H1 (cell line): ENCODE measurements at regions not wholly inside any gene's neighbourhood (a gene's known extent, or its start where the extent isn't known, plus 50 kb on each side); places are given as distances from the start of the nearest gene placed in this dataset.

Experiments used
- CHD1 ChIP-seq: IDR thresholded peaks from 2 replicates; pipeline ENCODE4 v1.6.1; 2012; ENCODE audit warnings: low read depth, low read length, improper control_type of control experiment
- CTCF ChIP-seq, 3 experiments: IDR thresholded peaks; 1 replicate in 2 of 3; 2 replicates in 1 of 3; pipeline versions ENCODE4 v1.5.1 to v1.6.1; 2011; ENCODE audit warnings: low read length in 3 of 3, mild to moderate bottlenecking in 3 of 3, inconsistent platforms in 2 of 3, low read depth in 1 of 3, moderate library complexity in 1 of 3; ENCODE audit not compliant: insufficient read depth in 1 of 3; ENCODE audit errors: control extremely low read depth in 1 of 3
- EGR1 ChIP-seq: IDR thresholded peaks from 2 replicates; pipeline ENCODE4 v1.6.1; 2011; ENCODE audit warnings: low read depth, low read length, borderline replicate concordance
- FOSL1 ChIP-seq: IDR thresholded peaks from 2 replicates; pipeline ENCODE4 v1.6.1; 2011; ENCODE audit warnings: mild to moderate bottlenecking, low read depth, low read length, moderate library complexity; ENCODE audit not compliant: insufficient read depth
- POLR2AphosphoS5 ChIP-seq: IDR thresholded peaks from 2 replicates; pipeline ENCODE4 v1.6.1; 2011; ENCODE audit warnings: low read depth, low read length
- RFX5 ChIP-seq: IDR thresholded peaks from 2 replicates; pipeline ENCODE4 v1.6.1; 2011; ENCODE audit warnings: low read depth, low read length, improper control_type of control experiment, borderline replicate concordance
- RNF2 ChIP-seq: fragments of 200-900, 300-1000 bp; sonication (generic); IDR thresholded peaks from 2 replicates; pipeline ENCODE4 v1.7.1; 2016; ENCODE audit warnings: borderline replicate concordance, low read depth, mild to moderate bottlenecking, antibody characterized with exemption, low read length; ENCODE audit not compliant: poor library complexity, severe bottlenecking; ENCODE audit errors: missing control alignments
- SIN3A ChIP-seq, 2 experiments: IDR thresholded peaks in 1 of 2; conservative IDR thresholded peaks in 1 of 2; 2 replicates each; pipeline ENCODE4 v1.6.1; 2011 to 2012; ENCODE audit warnings: low read length in 2 of 2, improper control_type of control experiment in 1 of 2, low read depth in 1 of 2, mild to moderate bottlenecking in 1 of 2
- SP2 ChIP-seq: IDR thresholded peaks from 2 replicates; pipeline ENCODE4 v1.6.1; 2012; ENCODE audit warnings: mild to moderate bottlenecking, low read length, inconsistent platforms
- SRF ChIP-seq: IDR thresholded peaks from 2 replicates; pipeline ENCODE4 v1.6.1; 2011; ENCODE audit warnings: mild to moderate bottlenecking, low read depth, low read length, moderate library complexity
- TAF1 ChIP-seq: IDR thresholded peaks from 2 replicates; pipeline ENCODE4 v1.6.1; 2011; ENCODE audit warnings: mild to moderate bottlenecking, low read depth, low read length
- YY1 ChIP-seq: IDR thresholded peaks from 2 replicates; pipeline ENCODE4 v1.6.1; 2011; ENCODE audit warnings: low read depth, mild to moderate bottlenecking, low read length
- ZNF274 ChIP-seq: IDR thresholded peaks from 2 replicates; pipeline ENCODE4 v1.7.0; 2012; ENCODE audit warnings: low read length, borderline replicate concordance; ENCODE audit errors: extremely low read depth

- TF ChIP-seq TAF1 (no peak), CHD1 (no peak), CTCF (IDR thresholded peaks at IDR 0.05; ENCODE audit: control extremely low read depth in 1 of 3, insufficient read depth in 1 of 3, low read depth in 1 of 3, low read length in 3 of 3) (no peak), POLR2AphosphoS5 (no peak), SP2 (no peak), RNF2 (no peak), YY1 (no peak), FOSL1 (no peak), SIN3A (conservative IDR thresholded peaks at IDR 0.05 in 1 of 2, IDR thresholded peaks at IDR 0.05 in 1 of 2; ENCODE audit: low read depth in 1 of 2, low read length in 2 of 2) (no peak), RFX5 (no peak), ZNF274 (no peak), EGR1 (no peak), SRF (no peak)
These were observed 287.8 kb downstream of the LMX1A start for GRCh38 chr1:165068741-165069140.
